HL-60 (cell line): ENCODE measurements at regions not wholly inside any gene's neighbourhood (a gene's known extent, or its start where the extent isn't known, plus 50 kb on each side); places are given as distances from the start of the nearest gene placed in this dataset.

ENCODE experiments used
- DNase-seq, 2 experiments: peaks; one replicate each; pipeline ENCODE4 v3.0.0-alpha.2; 2010 to 2020; ENCODE audit warnings: low read depth in 1 of 2, low spot score in 1 of 2
- H3K27ac ChIP-seq: fragments of 250-450 bp; sonication (Bioruptor Pico); replicated peaks from 2 replicates; pipeline ENCODE4 v1.5.1; 2020; ENCODE audit warnings: mild to moderate bottlenecking, moderate library complexity
- H3K27me3 ChIP-seq: fragments of 250-450 bp; sonication (Bioruptor Pico); 2 replicates; pipeline ENCODE4 v1.5.1; 2021; ENCODE audit warnings: mild to moderate bottlenecking, moderate library complexity; ENCODE audit not compliant: insufficient read depth, poor library complexity, severe bottlenecking
- H3K4me3 ChIP-seq: replicated peaks from 2 replicates; pipeline ENCODE4 v1.5.1; 2011; ENCODE audit warnings: mild to moderate bottlenecking, control low read depth, low read length; ENCODE audit not compliant: insufficient read depth
- CTCF ChIP-seq: IDR thresholded peaks from one replicate; pipeline ENCODE4 v1.5.1; 2011; ENCODE audit warnings: low read length, control low read depth, inconsistent platforms; ENCODE audit not compliant: insufficient read depth
- GABPA ChIP-seq: IDR thresholded peaks from 2 replicates; pipeline ENCODE4 v1.6.1; 2012; ENCODE audit warnings: low read depth
- POLR2AphosphoS5 ChIP-seq: IDR thresholded peaks from 2 replicates; pipeline ENCODE4 v1.6.1; 2012; ENCODE audit warnings: low read depth
- REST ChIP-seq: IDR thresholded peaks from 2 replicates; pipeline ENCODE4 v1.6.1; 2012; ENCODE audit warnings: low read depth; ENCODE audit not compliant: insufficient replicate concordance
- SPI1 ChIP-seq: IDR thresholded peaks from 2 replicates; pipeline ENCODE4 v1.6.1; 2012; ENCODE audit warnings: low read depth, mild to moderate bottlenecking, borderline replicate concordance

- no peak overlapping the region for H3K27ac ChIP-seq
- TF ChIP-seq REST, result no peak
- TF ChIP-seq SPI1, result no peak
- no peak for TF ChIP-seq GABPA
- TF ChIP-seq POLR2AphosphoS5, result no peak
- H3K27me3 ChIP-seq, result peaks cover 7% of the 10 kb centered on the region
- DNase-seq, result no peak
- H3K4me3 ChIP-seq, result no peak overlapping the region
Observed at GRCh38 chr2:198337368-198337767, 533.0 kb downstream of the PLCL1 start.

GRCh38 chr2:198328454-198328853, 524.1 kb downstream of the PLCL1 start:
- no peak overlapping the region for H3K4me3 ChIP-seq
- peaks cover 6% of the 10 kb centered on the region for H3K27me3 ChIP-seq
- H3K27ac ChIP-seq, result no peak overlapping the region
- DNase-seq, result no peak
- TF ChIP-seq SPI1, result no peak
- no peak for TF ChIP-seq REST
- no peak for TF ChIP-seq GABPA

- Histone ChIP-seq H3K4me3 (no peak overlapping the region), H3K27me3 (peaks cover 6% of the 10 kb centered on the region), H3K27ac (no peak overlapping the region)
- TF ChIP-seq GABPA (no peak), CTCF (no peak), REST (no peak), SPI1 (peak; percentile 47)
- DNase-seq, result no peak
Observed at GRCh38 chr2:198327526-198327925, 523.1 kb downstream of the PLCL1 start.

- H3K4me3 ChIP-seq, result no peak overlapping the region
- H3K27ac ChIP-seq, result no peak overlapping the region
- H3K27me3 ChIP-seq, result peaks cover 8% of the 10 kb centered on the region
- no peak for DNase-seq
- TF ChIP-seq SPI1, result no peak
Observed at GRCh38 chr2:198326431-198326830, 522.0 kb downstream of the PLCL1 start.

GRCh38 chr2:198325359-198325758, 521.0 kb downstream of the PLCL1 start:
- TF ChIP-seq GABPA (no peak), CTCF (no peak), POLR2AphosphoS5 (no peak), SPI1 (no peak), REST (no peak)
- no peak for DNase-seq
- no peak overlapping the region for H3K4me3 ChIP-seq
- peaks cover 5% of the 10 kb centered on the region for H3K27me3 ChIP-seq
- H3K27ac ChIP-seq, result no peak overlapping the region
